ENCODE measurements at regions not wholly inside any gene's neighbourhood (a gene's known extent, or its start where the extent isn't known, plus 50 kb on each side); places are given as distances from the start of the nearest gene placed in this dataset.

DNA sequence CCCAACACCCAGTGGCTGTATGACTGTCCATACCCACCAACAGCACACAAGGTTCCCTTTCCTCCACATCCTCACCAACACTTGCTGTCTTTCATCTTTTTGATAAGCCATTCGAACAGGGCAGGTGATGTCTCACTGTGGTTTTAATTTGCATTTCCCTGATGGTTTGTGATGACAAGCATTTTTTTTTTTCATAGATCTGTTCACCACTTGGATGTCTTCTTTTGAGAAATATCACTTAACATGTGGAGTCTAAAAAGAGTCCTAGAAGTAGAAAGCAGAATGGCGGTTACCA lies 198.1 kb upstream of the DIO3 start:
- DNase-seq = no peak

DNA sequence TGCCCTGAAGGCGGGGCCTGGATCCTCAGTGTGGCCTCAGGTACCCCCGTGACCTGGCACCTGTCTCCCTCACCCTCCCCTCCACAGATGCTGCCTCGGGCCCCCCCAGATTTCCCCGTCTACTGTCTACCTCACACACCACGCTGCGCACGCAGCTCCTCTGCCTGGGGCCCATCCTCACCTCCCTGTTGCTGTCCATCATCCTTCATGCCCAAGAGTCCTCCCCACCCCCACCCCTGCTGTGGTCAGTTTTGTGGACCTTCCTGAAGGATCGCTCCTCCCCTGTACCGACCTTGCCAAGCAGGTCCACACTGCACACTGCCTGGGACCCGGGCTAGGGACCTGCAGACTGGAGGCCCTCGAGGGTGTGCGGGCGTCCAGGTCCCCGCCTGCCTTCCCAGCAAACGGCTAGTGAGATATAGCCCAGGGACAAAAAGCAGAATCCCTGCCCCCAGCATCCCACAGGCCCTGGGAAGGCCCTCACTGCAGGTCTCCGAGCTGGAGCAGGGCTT lies 197.4 kb upstream of the DIO3 start:
- DNase-seq = peak; percentile 21

DNA sequence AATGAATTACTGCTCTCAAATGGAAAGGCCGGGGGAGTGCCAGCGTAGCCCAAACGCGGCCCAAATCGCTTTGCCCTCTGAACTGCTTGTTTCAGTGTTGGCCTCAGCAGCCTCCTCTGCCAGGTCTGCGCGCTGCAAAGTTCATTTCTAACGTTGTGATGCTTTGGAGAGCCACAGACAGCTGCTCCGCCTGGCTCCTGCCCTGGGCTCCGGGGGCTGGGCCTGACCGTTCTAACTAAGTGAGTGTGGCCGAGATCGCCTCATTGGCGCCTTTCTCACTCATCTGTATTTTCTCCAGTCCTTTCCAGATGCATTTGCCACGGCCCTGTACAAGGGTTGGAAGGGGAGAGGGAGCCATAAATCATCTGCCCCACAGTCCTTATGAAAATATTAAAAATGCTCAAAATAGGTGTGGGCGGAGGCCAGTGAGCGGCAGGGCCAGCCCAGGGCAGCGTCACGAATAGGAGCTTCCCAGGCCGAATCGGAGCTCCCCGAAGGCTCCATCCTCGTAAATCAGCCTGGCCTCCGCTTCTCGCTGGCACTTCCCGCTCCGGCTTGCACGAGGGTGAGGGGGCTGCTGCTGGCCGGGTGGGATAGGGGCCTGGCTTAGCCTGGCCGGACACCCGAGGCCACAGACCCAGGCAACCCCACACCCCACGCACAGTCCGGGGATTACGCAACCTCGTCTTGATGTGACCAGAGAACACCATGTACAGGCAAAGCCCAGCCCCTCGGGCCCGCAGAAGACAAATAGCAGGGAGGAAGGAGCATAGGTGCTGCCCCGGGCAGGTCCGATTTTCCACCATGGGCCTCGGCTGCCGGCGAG lies 196.6 kb upstream of the DIO3 start:
- peak; percentile 77 for DNase-seq

DNA sequence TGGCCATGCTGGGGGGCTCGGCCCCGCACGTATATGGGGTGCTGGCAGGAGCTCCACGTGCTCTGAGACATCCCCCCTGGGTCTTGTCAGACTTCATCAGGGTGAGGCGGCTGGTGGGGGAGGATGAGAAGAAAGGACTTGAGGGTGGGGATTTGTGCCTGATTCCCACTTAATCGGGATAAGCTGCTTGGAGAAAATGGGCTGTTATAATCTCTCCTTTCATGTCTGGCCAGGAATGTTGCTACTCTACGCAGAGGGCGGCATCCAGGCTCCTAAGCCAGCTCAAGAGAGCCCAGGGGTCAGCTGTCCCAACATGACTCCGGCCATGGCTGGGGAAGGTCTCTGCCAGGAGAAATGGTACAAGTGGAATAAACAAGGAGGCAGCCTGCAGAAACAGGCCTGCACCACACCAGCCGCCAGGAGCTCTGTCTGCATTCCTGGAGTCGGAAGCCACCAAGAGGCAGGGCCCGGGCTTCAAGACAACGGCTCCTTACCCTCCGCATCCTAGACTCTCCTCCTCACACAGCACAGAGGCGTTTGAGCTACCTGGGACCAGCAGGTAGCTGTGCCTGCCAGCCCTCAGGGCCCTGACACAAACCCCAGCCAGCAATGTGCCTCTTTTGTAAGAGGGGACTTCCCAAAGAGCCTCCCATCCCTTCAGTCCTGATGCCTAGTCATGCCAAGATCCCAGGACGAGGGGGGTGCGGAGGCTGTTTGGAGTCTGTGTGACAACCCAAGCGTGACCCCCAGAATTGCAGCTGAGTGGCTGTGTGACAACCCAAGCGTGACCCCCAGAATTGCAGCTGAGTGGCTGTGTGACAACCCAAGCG lies 195.8 kb upstream of the DIO3 start:
- no peak for DNase-seq

DNA sequence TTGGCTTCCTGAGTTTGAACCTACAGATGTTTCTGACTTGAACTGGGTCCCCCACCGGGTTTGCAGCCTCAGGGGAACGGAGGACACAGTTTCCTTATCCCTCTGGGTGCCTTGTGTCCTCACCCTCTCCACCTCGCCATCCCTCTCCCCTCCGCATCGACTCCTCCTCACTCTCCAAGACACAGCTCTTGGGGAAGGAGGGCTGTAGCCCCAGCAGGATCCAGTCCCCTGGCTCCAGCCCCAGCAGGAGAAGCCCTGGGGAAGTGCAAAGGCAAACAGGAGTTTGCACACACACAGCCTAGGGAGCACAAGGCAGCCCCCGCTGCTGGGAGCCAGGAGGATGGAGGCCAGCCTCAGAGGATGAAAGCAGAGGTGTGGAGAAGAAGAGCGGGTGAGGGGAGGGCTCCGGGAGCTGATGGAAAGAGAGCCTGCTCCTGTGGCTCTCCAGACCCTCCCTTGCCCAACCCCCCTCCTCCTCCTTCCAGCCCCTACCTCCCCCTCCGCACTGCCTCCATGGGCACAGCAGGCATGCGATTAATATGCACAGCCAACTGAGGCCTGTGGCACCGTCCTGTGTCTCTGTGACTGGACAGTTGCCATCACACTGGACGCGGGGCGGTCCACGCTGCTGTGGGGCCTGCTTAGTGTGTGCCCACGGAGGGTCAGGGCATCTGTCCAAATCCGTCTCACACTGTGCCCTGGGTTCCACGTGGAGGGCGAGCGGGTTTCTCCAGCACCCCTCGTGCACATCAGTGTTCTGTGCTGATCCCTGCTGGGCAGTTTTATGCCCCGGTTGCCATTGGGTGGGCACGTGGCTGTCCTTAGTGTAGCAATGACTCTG lies 193.7 kb upstream of the DIO3 start:
- no peak for DNase-seq

DNA sequence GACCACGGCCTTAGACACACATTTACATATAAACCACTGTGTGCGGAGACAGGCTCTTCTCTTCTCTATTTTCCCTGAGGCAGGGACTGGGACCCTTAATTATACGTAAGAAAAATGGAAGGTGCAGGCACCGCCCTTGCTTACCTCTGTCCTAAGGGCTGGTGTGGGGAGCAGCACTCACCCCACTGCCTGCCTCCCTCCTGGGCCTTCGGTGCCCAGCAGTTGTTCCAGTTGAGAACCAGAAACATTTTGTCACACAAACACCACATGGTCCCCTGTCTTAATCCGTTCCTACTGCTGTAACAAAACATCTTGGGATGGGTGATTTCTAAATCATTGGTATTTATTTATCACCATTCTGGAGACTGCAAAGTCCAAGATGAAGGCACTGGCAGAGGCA lies 192.7 kb upstream of the DIO3 start:
- no peak for DNase-seq

DNA sequence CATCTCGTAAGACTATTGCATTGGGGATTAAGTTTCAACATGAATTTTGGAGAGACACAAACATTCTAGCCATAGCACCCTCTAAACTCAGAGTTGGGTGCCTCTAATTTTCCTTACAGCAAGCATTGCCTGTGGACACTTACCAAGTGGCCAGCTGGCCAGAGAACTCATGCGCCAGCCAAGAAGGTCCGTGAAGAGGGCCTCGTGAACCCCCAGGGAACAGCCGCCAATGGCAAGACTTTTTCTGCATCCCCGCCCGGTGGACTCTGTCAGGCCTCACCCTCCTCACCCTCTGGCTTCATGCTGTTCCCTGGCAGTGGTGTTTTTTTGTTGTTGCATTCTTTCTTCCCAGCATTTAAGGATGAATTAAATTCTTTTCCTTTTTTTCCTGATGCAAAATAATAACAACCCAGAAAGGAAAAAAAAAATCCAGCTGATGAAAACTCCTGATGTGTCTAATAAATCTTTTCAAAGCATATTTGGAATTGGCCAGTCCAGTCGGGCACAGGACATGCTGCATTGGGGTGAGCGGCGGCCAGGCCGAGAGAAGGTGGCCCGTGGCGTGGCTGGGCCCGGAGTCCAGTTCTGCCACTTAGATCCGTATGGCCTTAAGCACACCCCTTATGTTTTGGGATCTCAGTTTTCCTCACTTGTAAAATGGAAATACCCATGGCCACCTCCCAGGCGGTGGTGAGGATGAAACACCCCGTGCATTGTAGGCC lies 191.9 kb upstream of the DIO3 start:
- DNase-seq = no peak

DNA sequence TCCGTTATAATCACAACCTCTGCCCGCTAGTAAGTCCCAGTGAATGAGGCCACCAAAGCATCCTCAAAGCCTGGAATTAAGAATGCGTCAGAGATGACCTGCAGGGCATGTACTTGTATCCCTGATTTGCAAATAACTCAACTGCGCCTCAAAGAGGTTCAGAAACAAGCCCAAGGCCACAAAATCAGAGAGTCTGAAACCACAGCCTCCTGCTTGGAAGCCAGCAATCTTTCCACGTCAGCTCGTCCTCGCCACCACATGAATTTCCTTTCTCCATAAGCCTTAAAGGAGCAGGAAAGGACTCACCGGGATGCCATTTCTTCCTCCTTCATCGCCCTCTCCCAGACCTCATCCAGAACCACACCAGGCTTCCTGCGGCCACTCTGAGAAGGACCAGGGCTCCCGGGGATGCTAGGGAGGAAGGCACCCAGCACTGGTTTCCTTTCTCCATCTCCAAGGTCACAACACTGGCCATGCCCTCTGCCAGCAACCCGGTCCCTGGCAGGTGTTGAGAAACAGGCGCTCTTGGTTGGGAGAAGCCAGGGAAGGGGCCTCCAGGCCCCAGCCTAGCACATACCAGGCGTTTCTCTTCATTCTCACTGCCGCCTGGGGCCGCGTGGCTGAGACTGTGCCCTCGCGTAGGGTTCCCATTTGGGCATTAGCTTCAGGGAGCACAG lies 191.2 kb upstream of the DIO3 start:
- no peak for DNase-seq

DNA sequence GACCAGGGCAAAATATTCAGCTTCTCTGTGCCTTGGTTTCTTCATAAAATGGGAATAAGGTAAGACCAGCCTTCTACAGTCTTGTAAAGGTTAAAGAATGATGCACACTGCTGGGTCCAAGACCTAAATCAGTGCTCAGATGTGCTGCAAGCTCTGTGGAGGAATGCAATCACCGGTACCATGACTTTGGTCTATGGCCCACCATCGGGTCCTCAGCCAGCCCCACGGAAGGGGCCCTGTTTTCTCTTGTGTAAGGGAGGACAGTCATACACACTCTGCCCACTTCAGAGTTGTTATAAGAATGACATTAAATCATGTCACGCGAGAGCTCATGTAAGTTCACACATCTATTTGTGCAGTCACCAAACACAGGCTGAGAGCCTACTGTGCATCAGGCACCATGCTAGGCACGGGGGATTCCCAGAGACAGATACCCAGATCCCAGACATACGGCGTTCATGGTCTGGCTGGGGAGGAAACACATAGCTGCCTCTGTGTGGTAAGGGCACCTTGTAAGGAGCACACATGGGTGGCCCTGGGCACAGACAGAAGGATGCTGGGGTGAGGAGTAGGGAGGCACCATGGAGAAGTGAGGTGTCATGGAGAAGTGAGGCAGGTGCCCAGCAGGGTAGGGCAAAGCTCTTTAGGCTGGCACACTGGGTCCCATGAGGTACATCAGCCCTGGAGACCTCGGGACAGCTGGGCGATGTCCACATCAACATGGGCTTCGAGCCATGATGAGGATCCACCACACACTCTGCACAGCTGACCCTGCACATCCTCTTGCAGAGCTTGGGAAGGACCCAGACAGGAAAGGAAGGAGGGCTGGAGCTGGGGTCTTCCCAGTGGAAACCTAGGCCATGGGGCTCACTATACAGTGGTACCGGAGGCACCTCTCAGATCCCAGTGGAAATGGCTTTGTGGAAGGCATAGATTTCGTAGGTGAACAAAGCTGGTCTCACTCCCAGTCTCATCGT lies 190.4 kb upstream of the DIO3 start:
- no peak for DNase-seq

DNA sequence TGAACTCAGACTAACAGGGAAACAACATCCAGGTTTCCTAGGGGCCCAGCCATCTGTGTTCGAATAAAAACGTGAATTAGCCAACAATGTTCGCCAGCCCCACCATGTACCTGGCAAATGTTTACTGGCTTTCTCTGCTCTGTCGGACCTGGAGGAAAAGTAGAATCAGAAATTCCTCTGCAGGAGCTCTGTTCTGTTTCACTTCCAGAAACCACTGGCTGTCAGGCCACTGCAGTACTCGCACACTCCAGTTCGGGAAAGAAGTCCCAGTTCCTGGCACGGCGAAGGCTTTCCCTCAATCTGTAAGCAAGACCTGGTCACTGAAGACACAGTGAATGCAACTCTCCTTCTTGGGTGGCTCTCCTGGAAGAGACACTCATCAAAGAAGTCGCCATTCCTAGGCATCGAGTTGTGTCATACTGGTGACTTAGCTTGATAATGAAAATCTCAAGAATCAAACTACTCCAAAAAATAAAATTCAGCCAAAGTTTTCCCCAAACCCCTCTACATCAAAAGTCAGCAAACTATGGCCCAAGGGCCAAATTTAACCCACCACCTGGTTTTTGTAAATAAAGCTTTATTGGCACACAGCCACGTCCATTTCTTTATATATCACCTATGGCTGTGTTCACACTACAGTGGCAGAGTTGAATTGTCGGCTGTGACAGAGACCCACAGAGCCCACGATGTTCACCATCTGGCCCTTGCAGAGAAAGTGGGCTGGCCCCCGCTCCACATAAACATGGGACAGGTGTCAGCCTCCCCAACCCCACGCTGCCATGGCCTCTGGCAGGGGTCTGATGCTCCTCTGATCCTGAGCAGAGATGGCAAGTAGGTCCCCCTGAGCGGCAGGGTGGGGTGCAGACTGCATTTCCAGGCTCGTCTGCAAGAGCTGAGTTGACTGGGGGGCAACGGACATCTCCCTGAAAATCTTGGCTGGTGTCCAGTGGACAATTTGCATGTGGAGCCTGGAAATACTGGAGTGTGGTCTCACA lies 189.2 kb upstream of the DIO3 start:
- no peak for DNase-seq

DNA sequence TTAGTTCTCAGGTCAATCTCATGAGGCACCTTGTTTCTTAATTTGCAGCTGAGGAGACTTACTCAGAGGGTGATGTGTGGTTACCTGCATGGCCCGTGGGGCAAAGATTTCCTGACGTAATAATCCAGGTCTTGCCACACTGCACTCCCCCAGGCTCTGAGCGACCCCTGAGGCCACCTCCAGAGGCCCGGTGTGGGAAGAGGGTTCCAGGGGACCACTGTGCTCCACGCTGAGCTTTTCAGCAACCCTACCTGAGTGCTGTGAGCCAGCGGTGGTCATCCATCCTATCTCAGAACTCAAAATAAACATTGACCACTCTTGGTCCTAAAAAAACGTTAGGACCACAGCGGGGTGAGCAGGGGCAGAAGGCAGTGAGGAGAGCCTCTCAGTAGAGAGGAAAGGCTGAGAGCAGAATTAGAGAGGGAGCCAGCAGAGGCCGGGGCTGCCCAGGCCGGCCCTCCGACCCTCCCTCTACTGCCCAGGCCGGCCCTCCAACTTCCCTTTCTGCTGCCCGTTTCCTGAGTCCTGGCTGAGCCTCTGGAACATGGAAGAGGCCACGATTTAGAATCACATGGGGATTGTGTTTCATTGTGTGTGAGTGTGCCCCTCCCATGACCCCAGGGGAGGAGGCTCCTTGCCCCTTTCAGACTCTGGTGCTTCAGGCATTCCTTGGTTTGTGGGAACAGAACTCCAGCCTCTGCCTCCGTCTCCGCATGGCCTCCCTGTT lies 188.2 kb upstream of the DIO3 start:
- DNase-seq = no peak

DNA sequence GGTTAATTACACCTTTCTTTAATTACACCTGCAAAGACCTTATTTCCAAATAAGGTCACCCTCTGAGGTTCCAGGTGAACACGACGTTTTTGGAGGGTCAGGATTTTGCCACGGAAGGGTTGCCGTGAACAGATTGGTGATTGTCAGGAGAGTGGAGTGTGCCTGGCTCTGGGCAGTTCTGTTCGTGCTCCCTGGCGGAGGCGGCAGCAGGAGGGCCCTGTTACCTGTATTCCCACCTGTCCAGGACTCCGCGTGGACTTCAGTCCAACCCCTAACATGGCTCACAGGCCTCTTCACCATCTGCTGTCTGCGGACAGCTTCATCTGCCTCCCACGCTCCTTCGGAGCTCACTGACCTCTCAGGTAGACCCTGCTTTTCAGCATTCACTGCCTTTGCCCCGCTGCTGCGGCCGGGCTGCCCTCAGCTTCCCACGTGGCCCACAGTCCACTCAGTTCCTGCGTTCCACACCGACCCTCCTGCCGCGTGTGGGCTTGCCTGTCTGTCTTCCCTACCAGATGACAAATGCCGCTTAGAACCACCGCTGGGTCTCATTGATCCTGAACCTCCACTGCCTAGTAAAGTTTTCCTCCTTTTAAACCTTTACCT lies 187.5 kb upstream of the DIO3 start:
- DNase-seq = no peak

DNA sequence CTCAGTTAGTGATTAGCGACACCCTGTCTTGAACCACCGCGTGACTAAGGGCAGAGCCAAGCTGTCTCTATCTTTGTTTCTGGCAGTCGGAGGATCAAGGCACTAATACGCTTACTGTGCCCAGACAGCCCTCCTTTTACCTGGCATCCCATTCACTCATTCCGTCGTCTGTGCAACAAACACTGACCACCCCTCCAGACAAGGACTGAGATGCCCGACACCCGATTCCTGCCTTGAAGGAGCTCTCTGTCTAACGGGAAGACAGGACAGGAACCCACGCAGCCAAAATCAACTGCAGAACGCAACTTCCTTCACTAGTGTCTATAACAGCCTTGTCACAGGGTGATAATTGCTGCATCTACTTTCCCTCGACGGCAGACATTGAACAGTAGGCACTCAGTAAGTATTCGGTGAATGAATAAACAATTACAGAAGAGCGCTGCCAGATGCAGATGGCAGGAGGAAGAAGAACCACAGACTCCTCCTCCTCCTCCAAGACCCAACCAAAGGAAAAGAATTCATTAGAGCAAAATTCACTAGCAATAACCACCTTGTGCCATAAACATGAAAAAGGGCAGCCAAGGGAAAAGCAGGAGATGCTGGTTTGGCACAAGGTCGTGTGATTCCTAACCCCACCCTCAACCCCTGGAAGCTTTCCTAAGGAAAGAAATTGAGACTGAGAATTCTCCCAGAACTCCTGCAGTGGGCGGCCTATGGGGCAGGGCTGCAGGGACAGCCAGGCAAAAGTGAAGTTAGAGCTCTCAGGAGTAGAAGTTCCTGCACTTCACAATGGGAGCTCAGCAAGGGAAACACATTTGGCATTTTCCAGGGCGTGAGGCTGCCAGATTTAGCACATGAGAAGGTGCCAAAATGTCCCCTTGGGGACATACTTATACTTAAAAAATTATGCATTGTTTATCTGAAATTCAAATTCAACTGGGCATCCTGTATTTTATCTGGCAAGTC lies 186.6 kb upstream of the DIO3 start:
- no peak for DNase-seq

DNA sequence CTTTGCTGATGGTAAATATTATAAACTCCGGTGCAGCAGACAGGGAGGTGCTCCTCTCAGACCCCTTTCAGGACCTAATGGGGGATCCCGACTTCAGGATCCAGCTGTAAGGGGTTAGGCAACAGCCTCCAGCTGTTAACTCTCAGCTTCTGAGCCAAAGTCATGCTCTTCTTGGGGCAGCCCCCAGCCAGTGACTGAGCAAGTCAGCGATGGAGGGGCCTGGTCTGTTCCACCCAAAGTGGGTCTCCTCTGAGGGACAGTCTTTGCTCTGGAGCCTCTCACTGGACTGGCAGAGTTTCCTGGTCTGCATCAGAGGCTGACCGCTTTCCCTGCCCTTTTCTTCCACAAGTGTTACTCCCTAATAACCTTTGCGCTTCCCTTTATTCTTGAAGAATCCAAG lies 184.2 kb upstream of the DIO3 start:
- DNase-seq = no peak

DNA sequence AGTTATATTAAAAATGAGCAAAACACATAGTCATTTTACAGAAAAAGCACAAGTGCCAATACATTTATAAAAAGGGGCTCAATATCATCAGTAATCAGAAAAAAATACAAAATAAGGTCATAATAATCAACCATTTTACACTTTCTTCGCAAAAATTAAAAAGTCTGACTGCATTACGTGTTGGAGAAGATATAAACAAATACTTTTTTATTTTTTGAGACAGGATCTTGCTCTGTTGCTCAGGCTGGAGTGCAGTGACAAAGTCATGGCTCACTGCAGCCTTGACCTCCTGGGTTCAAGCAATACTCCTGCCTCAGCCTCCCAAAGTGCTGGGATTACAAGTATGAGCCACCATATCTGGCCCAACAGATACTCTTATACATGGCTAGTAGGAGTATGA lies 181.5 kb upstream of the DIO3 start:
- DNase-seq = no peak

DNA sequence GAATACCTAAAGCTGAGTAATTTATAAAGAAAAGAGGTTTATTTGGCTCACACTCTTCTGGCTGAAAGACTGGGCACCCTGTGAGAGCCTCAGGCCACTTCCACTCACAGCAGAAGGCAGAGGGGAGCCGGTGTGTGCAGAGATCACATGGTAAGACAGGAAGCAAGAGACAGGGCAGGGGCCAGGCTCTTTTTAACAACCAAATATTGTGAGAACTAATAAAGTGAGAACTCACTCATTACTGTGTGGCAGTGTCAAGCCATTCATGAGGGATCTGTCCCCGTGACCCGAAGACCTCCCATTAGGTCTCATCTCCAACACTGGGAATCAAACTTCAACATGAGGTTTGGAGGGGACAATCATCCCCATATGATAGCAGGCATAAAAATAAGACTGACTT lies 180.8 kb upstream of the DIO3 start:
- DNase-seq = no peak

DNA sequence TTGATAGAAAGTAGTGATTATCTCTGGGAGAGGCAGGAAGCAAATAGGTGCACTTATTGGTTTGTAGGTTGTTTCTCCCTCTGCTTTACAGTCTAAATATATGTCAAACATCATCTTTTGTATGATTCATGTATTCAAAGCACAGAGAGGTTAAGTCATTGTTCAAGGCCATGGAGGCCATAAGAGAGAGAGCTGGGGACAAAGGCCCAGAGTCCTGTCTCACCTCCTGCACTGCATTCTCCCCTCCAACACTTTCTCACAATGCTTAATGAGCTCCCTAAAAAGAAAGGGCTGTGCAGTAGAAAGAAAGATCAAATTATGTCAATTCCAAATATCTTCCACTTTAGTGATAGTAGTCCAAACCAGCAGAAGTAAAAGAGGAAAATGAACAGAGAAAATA lies 180.4 kb upstream of the DIO3 start:
- DNase-seq = no peak

Data from femur (tissue), 1 donor.